Stimulated activated CD8-positive, alpha-beta memory T cell treated with anti-CD3 and anti-CD28 coated beads, Interleukin-7, amount 100 ng/mL, for 24 hours (primary cell): ENCODE measurements at regions not wholly inside any gene's neighbourhood (a gene's known extent, or its start where the extent isn't known, plus 50 kb on each side); places are given as distances from the start of the nearest gene placed in this dataset.
"Not testable (repeated sequence)": the region's sequence is repeated elsewhere in the genome, so short reads cannot be mapped to it uniquely, and the experiment has no call there.

Experiments used
- DNase-seq: peaks from one replicate; pipeline ENCODE4 v3.0.0-alpha.2; 2020; ENCODE audit warnings: low read depth

DNA sequence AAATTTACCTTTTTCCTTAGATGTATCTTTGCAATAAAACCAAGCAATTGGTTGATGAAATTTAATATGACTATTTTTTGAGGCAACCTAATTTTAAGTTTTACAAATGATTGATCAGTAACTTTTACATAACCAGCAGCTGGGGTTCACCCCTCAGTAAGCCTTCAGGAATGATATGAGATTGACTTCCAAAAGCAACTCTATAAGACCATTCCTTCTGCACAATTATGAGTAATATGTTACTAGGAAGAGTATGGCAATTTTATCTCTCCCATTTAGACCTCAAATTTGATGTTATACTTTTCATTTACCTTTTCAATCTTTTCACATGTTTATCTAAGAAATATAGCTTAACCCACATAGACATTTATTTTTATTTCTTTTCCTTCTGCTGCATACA is 1546.3 kb downstream of the HACE1 start:
- DNase-seq, result no peak

GRCh38 chr6:103294376-103294775 is 1565.3 kb downstream of the HACE1 start:
- DNase-seq, result not testable (repeated sequence)

DNA sequence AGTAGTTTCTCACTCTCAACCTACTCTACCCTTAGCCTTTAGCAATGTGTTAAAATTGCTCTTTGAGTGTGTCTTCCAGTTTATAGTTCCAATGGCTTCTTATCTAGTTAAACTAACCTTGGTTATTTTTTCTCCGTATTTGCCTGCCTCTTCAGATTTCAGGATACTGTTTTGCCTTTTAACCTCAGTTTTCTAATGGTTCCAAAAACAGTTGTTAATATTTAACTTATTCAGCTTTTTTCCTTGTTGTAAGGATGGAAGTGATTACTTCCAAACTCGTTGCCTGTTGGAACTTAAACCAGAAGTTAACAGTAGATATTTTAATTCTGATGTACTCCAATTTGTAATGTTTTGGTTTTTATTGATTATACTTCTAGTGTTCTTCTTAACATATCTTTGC is 1574.9 kb downstream of the HACE1 start:
- DNase-seq, result no peak

DNA sequence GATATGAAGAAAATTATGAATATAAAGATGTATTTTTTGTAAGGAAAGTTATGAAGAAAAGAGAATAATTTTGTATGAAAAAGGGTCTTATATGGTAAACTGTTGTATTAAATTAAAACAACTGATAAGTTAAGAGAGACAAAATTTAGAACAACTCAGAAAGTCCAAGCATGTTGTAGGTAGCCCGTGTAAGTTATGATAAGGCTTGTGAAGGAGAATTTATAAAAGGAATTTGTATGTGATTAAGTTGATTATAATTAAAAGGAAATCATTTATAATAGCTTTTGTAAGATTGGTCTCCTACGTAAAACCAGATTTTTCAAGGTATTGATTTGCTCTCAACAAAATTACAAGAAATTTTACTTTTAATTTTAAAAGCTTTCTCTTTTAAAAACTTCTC is 1579.3 kb downstream of the HACE1 start:
- no peak for DNase-seq

DNA sequence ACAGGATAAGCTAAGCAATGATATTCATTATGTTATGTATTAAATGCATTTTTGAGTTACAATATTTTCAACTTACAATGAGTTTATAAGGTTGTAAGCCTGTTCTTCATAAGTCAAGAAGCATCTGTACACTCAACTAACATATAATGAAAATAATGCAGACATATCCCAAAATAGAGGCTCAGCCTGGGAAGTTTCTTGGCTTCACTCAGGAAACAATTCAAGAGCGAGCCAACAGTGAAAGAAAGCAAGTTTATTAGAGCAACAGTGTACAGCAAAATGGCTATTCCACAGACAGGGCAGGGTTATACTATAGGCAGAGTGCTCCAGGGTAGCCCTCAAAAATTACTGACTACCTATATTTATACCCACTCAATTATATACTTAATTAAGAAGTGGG is 1581.8 kb downstream of the HACE1 start:
- DNase-seq, result no peak

DNA sequence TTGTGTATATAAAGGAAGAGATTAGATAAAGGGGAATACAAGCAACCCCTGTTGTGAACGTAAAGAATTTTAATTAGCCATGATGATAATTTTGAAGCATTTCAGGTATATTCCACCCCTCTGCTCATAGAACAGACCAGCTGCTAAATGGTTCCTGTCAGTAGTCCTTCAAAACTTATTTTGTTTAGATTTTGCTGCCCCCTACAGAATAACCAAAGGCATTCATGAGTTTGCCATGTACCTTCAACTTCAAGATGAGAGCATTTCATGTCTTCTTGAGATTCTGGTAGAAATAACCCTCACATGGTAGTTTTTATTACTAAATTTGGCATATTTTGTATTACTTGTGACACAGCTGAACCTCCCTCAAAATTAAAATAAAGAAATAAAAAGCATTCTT is 1586.7 kb downstream of the HACE1 start:
- no peak for DNase-seq

GRCh38 chr6:103269581-103269980 is 1590.1 kb downstream of the HACE1 start:
- no peak for DNase-seq

GRCh38 chr6:103268335-103268734 is 1591.4 kb downstream of the HACE1 start:
- no peak for DNase-seq

GRCh38 chr6:103264020-103264419 is 1595.7 kb downstream of the HACE1 start:
- no peak for DNase-seq

DNA sequence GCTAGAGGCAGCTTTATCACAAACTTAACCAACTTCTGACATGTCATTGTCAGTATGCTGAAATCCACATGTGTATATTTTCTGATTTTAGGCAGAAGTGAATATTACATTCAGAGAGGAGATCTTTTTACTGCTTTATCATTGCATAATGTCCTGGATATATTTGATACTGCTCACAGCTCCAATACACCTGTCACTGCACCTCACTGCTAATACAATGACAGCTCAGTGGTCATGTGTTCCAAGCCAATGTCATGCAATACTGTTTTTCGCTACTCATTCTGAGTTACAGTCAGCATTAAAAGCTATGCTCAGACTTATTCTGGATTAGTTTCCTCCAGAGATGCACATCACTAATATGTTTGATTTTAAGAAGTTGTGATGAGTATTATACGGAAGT is 1604.6 kb downstream of the HACE1 start:
- no peak for DNase-seq

GRCh38 chr6:103236923-103237322 is 1622.8 kb downstream of the HACE1 start:
- no peak for DNase-seq

DNA sequence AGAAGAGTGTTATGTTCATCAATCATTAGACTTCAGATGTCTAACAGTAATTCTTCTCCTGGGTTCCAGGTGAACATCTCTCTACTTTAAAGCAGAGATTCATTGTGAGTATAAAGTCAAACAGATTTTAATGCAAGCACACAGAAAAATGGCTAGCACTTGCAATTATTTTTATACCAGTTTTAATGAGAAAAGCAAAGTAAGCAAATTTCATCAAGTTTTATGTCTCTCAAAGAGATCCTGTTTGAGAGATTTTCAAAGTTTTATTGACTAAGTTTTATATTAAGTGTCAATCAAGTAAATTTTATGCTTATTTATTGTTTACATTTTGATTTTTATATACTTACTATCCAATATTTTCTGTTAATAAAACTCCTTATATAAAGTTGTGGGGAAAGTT is 1628.5 kb downstream of the HACE1 start:
- DNase-seq, result no peak

DNA sequence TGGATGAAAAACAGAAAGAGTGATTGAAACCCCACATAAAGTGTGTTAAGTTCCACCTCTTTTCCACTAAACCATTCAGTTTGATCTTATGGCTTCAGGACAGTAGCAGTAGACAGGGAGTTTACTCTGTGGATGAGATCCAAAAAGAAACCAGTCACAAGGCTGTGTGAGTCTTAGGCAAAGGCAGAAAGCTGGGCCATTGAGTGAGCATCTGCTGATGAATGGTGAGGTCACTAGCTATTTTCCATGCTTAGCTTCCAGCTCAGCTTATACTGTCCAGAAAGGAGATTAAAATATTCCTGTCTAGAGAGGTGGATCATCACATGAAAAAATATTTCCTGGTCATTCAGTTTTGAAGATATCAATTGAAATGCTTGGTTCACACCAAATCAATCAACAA is 1643.9 kb downstream of the HACE1 start:
- DNase-seq, result no peak

DNA sequence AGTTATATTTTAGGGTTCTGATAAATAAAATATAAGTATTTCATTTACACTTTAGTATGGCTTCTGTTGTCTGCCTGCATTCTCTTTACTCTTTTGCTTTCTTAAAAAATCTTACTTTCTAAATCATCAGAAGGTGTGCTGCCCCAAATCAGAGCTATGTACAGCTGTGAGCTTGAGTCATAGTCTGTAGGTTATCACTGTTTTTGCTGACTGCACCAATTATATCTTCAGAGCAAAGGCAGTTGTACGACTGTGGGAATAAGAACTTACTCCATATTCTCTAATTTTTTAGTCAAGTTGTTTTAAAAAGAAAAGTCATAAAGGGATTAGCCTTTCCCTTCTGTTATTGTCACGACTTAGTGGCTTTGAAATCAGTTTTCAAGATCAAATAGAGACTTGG is 1649.0 kb downstream of the HACE1 start:
- no peak for DNase-seq

DNA sequence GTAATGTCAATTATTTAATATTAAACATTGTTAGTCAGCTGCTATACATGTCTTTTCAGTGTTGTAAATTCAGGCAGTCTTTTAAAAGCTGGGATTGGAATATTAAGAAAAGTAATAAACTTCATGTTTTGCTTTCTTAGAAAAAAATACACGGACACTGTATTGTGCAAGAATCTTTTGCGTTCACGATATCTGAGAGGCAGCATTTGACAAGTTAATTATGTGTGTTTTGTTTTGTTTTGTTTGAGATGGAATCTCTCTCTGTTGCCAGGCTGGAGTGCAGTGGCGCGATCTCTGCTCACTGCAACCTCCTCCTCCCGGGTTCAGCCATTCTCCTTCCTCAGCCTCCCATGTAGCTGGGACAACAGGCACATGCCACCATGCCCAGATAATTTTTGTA is 1661.3 kb downstream of the HACE1 start:
- DNase-seq, result no peak

GRCh38 chr6:103193413-103193812 is 1666.3 kb downstream of the HACE1 start:
- DNase-seq, result no peak

GRCh38 chr6:103191391-103192093 is 1668.2 kb downstream of the HACE1 start:
- no peak for DNase-seq

GRCh38 chr6:103184776-103185175 is 1674.9 kb downstream of the HACE1 start:
- DNase-seq, result no peak

DNA sequence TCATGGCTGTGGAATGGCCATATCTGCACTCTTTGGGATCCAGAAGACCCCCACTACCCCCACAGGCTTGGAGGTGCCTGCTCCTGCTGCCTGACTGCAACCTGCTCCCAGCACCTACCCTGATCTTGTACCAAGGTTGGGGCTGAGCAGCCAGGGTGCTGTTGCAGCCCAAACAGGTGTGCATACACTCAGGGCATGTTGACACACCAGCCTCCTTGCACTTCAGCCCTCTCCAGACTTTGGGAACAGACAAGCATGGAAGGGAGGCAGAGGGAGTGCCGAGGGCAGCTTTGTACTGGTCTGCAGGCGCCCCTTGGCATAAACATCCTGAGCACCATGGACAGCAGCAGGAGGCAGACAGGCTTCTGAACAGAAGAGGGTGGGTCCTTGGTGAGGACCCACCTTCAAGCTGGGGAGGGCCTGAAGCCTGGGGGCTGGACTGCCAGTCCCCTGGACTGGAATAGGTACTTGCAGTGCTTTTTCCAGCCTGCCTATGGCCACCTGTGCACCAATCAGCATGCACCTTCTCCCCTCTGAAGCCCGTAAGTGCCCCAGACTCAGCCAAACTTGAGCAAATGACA is 1675.8 kb downstream of the HACE1 start:
- no peak for DNase-seq

GRCh38 chr6:103178193-103178592 is 1681.5 kb downstream of the HACE1 start:
- no peak for DNase-seq

- DNase-seq, result no peak
These were observed 1681.9 kb downstream of the HACE1 start for GRCh38 chr6:103177791-103178190.

DNA sequence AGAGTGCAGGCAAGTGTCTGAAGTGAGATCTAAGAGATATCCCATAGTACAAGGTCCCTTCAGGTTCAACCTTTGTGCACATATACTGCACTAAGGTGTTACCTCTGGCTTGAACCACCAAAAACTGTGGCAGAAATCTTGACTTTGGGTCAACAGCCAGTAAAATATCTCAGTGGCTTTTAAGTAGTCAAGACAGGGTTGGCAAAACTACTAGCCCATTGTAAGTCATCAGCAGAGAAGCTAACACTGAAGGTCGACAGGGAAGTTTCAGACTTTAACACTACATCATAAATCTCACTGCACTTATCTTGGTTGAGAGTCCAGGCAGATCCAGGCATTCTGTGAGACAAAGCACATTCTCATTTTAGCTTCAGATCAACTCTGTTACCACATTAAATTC is 1684.7 kb downstream of the HACE1 start:
- DNase-seq, result no peak

- no peak for DNase-seq
These were observed 1692.2 kb downstream of the HACE1 start for GRCh38 chr6:103167345-103168071.
